Progenitor cell of endocrine pancreas (in vitro differentiated cells): ENCODE measurements at regions not wholly inside any gene's neighbourhood (a gene's known extent, or its start where the extent isn't known, plus 50 kb on each side); places are given as distances from the start of the nearest gene placed in this dataset.

Experiments used
- DNase-seq: peaks from one replicate; pipeline ENCODE4 v3.0.0; 2021; ENCODE audit warnings: low spot score; ENCODE audit not compliant: unreplicated experiment
- H3K27ac Mint-ChIP-seq: 2 replicates; pipeline ENCODE4 v1.8.0; 2021; ENCODE audit warnings: mild to moderate bottlenecking, moderate library complexity, mixed read lengths
- H3K27me3 Mint-ChIP-seq: 2 replicates; pipeline ENCODE4 v1.8.0; 2021; ENCODE audit warnings: mixed read lengths
- H3K36me3 Mint-ChIP-seq: 2 replicates; pipeline ENCODE4 v1.8.0; 2022; ENCODE audit warnings: mixed read lengths; ENCODE audit not compliant: insufficient read depth
- H3K4me1 Mint-ChIP-seq: 2 replicates; pipeline ENCODE4 v1.8.0; 2021; ENCODE audit warnings: low read depth, mixed read lengths
- H3K4me3 Mint-ChIP-seq: 2 replicates; pipeline ENCODE4 v1.8.0; 2021; ENCODE audit warnings: low read depth, mild to moderate bottlenecking, moderate library complexity, mixed read lengths
- H3K9me3 Mint-ChIP-seq: 2 replicates; pipeline ENCODE4 v1.8.0; 2021; ENCODE audit warnings: low read depth, mixed read lengths
- CTCF ChIP-seq: fragments of 200-600 bp; sonication (generic); IDR thresholded peaks from one replicate; pipeline ENCODE4 v1.5.0; 2021; ENCODE audit warnings: antibody characterized with exemption, mild to moderate bottlenecking; ENCODE audit not compliant: unreplicated experiment

- peaks cover 38% of the 10 kb centered on the region for H3K4me1 Mint-ChIP-seq
- peaks cover 7% of the 10 kb centered on the region for H3K27me3 Mint-ChIP-seq
- no peak for DNase-seq
- H3K36me3 Mint-ChIP-seq = no peaks in the 10 kb centered on the region
- TF ChIP-seq CTCF = no peak
- H3K27ac Mint-ChIP-seq = peak overlapping the region; percentile 90
- H3K4me3 Mint-ChIP-seq = no peak overlapping the region
- peaks cover 7% of the 10 kb centered on the region for H3K9me3 Mint-ChIP-seq
These were observed 192.4 kb downstream of the TMX1 start for GRCh38 chr14:51432302-51432948.

GRCh38 chr14:51436630-51437029 is 196.6 kb downstream of the TMX1 start:
- Mint-ChIP-seq H3K9me3 (peaks cover 7% of the 10 kb centered on the region), H3K27ac (no peak overlapping the region), H3K27me3 (peaks cover 17% of the 10 kb centered on the region), H3K4me1 (peaks cover 18% of the 10 kb centered on the region), H3K36me3 (no peaks in the 10 kb centered on the region), H3K4me3 (no peak overlapping the region)
- no peak for DNase-seq
- no peak for TF ChIP-seq CTCF

GRCh38 chr14:51439896-51440295 is 199.8 kb downstream of the TMX1 start:
- Mint-ChIP-seq H3K4me1 (peaks cover 7% of the 10 kb centered on the region), H3K27ac (no peak overlapping the region), H3K36me3 (no peaks in the 10 kb centered on the region), H3K9me3 (peaks cover 7% of the 10 kb centered on the region), H3K27me3 (peaks cover 24% of the 10 kb centered on the region), H3K4me3 (no peak overlapping the region)
- no peak for DNase-seq
- TF ChIP-seq CTCF = no peak

- DNase-seq = no peak
- Mint-ChIP-seq H3K4me1 (peaks cover 7% of the 10 kb centered on the region), H3K36me3 (no peaks in the 10 kb centered on the region), H3K27me3 (peaks cover 22% of the 10 kb centered on the region), H3K9me3 (peaks cover 4% of the 10 kb centered on the region), H3K27ac (no peak overlapping the region), H3K4me3 (no peak overlapping the region)
- TF ChIP-seq CTCF = no peak
These were observed 201.0 kb downstream of the TMX1 start for GRCh38 chr14:51441001-51441400.

- no peak overlapping the region for H3K4me3 Mint-ChIP-seq
- H3K27ac Mint-ChIP-seq = no peak overlapping the region
- no peak for DNase-seq
- no peaks in the 10 kb centered on the region for H3K36me3 Mint-ChIP-seq
- H3K27me3 Mint-ChIP-seq = peaks cover 18% of the 10 kb centered on the region
- no peaks in the 10 kb centered on the region for H3K9me3 Mint-ChIP-seq
- peaks cover 7% of the 10 kb centered on the region for H3K4me1 Mint-ChIP-seq
- no peak for TF ChIP-seq CTCF
These were observed 202.6 kb downstream of the TMX1 start for GRCh38 chr14:51442513-51443175.
